ENCODE measurements at regions not wholly inside any gene's neighbourhood (a gene's known extent, or its start where the extent isn't known, plus 50 kb on each side); places are given as distances from the start of the nearest gene placed in this dataset.
"Not testable (repeated sequence)": the region's sequence is repeated elsewhere in the genome, so short reads cannot be mapped to it uniquely, and the experiment has no call there.

- CTCF ChIA-PET = no interaction called here
- H3K9me3 Mint-ChIP-seq = no peaks in the 10 kb centered on the region
- H3K27ac Mint-ChIP-seq = no peak overlapping the region
- no peak for ATAC-seq (ENCODE audit: low read depth)
- H3K4me1 Mint-ChIP-seq = no peaks in the 10 kb centered on the region
- no peak for TF ChIP-seq CTCF (IDR thresholded peaks at IDR 0.05)
- POLR2A ChIA-PET = no interaction called here
- no peak overlapping the region for H3K4me3 Mint-ChIP-seq
- intact Hi-C loops (cut with micrococcal nuclease) = no loop called here
- no peaks in the 10 kb centered on the region for H3K36me3 Mint-ChIP-seq (ENCODE audit: low read depth)
- no peak for DNase-seq
- H3K27me3 Mint-ChIP-seq = no peaks in the 10 kb centered on the region
Measured at GRCh38 chr10:52946486-52946885, 173.9 kb upstream of the MBL2 start.

- POLR2A ChIA-PET; ATAC-seq (ENCODE audit: low read depth); H3K9me3 Mint-ChIP-seq; DNase-seq; H3K27ac Mint-ChIP-seq; CTCF ChIA-PET; H3K4me1 Mint-ChIP-seq; H3K36me3 Mint-ChIP-seq (ENCODE audit: low read depth); intact Hi-C loops (cut with micrococcal nuclease); H3K27me3 Mint-ChIP-seq; H3K4me3 Mint-ChIP-seq: not testable (repeated sequence)
Measured at GRCh38 chr10:52945521-52945920, 172.9 kb upstream of the MBL2 start.

- CTCF ChIA-PET = no interaction called here
- POLR2A ChIA-PET = no interaction called here
- Mint-ChIP-seq H3K9me3 (no peaks in the 10 kb centered on the region), H3K4me3 (no peak overlapping the region), H3K27ac (no peak overlapping the region), H3K27me3 (no peaks in the 10 kb centered on the region), H3K4me1 (no peaks in the 10 kb centered on the region), H3K36me3 (ENCODE audit: low read depth) (no peaks in the 10 kb centered on the region)
- no peak for DNase-seq
- intact Hi-C loops (cut with micrococcal nuclease) = no loop called here
- no peak for ATAC-seq (ENCODE audit: low read depth)
- TF ChIP-seq CTCF (IDR thresholded peaks at IDR 0.05) = no peak
Measured at GRCh38 chr10:52940921-52941320, 168.3 kb upstream of the MBL2 start.

GRCh38 chr10:52939894-52940293 is 167.3 kb upstream of the MBL2 start:
- intact Hi-C loops (cut with micrococcal nuclease) = no loop called here
- ATAC-seq (ENCODE audit: low read depth) (no peak), DNase-seq (no peak)
- H3K36me3 Mint-ChIP-seq (ENCODE audit: low read depth) = no peaks in the 10 kb centered on the region
- TF ChIP-seq CTCF (IDR thresholded peaks at IDR 0.05) = no peak
- H3K9me3 Mint-ChIP-seq = no peaks in the 10 kb centered on the region
- POLR2A ChIA-PET = no interaction called here
- no peaks in the 10 kb centered on the region for H3K27me3 Mint-ChIP-seq
- H3K4me1 Mint-ChIP-seq = no peaks in the 10 kb centered on the region
- H3K27ac Mint-ChIP-seq = no peak overlapping the region
- CTCF ChIA-PET = no interaction called here
- H3K4me3 Mint-ChIP-seq = no peak overlapping the region

- Mint-ChIP-seq H3K4me3 (no peak overlapping the region), H3K27ac (no peak overlapping the region), H3K4me1 (no peaks in the 10 kb centered on the region), H3K27me3 (no peaks in the 10 kb centered on the region), H3K36me3 (ENCODE audit: low read depth) (no peaks in the 10 kb centered on the region), H3K9me3 (no peaks in the 10 kb centered on the region)
- intact Hi-C loops (cut with micrococcal nuclease) = no loop called here
- ChIA-PET POLR2A (no interaction called here), CTCF (no interaction called here)
- ATAC-seq (ENCODE audit: low read depth) = no peak
- no peak for DNase-seq
- no peak for TF ChIP-seq CTCF (IDR thresholded peaks at IDR 0.05)
Measured at GRCh38 chr10:52933748-52934147, 161.2 kb upstream of the MBL2 start.

- H3K27me3 Mint-ChIP-seq = no peaks in the 10 kb centered on the region
- intact Hi-C loops (cut with micrococcal nuclease) = no loop called here
- TF ChIP-seq CTCF (IDR thresholded peaks at IDR 0.05) = no peak
- ATAC-seq (ENCODE audit: low read depth) (no peak), DNase-seq (no peak)
- CTCF ChIA-PET = no interaction called here
- H3K36me3 Mint-ChIP-seq (ENCODE audit: low read depth) = no peaks in the 10 kb centered on the region
- POLR2A ChIA-PET = no interaction called here
- H3K9me3 Mint-ChIP-seq = no peaks in the 10 kb centered on the region
- H3K27ac Mint-ChIP-seq = no peak overlapping the region
- H3K4me3 Mint-ChIP-seq = no peak overlapping the region
- no peaks in the 10 kb centered on the region for H3K4me1 Mint-ChIP-seq
Measured at GRCh38 chr10:52927678-52928077, 155.1 kb upstream of the MBL2 start.

Measured in activated B cell treated with CpG ODN at 0.5 μM for 24 hours (primary cell).